Panc1 (cell line): ENCODE measurements at regions not wholly inside any gene's neighbourhood (a gene's known extent, or its start where the extent isn't known, plus 50 kb on each side); places are given as distances from the start of the nearest gene placed in this dataset.
"Not testable (repeated sequence)": the region's sequence is repeated elsewhere in the genome, so short reads cannot be mapped to it uniquely, and the experiment has no call there.

Experiments
- ATAC-seq: fragments of 200-7000 bp; cut with Tn5 transposase; 2 replicates; pipeline ENCODE4 v1.9.1; 2020; ENCODE audit warnings: mild to moderate bottlenecking, moderate library complexity
- BruUV-seq: library from RNA; stranded (reverse); fragments of 400-500 nt; replicated peaks from 2 replicates; lab custom pipeline; 2021; lab: Mats Ljungman, UMichigan
- CTCF ChIA-PET: fragments of 300-600 bp; sonication (Branson Sonifier 250); formaldehyde crosslinking; loops from one replicate; lab custom pipeline; 2022; ENCODE audit warnings: antibody characterized with exemption; lab: Charles Lee
- POLR2A ChIA-PET: fragments of 300-600 bp; sonication (Branson Sonifier 250); formaldehyde crosslinking; loops from one replicate; lab custom pipeline; 2022; ENCODE audit warnings: antibody characterized with exemption; lab: Charles Lee
- DNase-seq: peaks from one replicate; pipeline ENCODE4 v3.0.0-alpha.2; 2010; ENCODE audit warnings: low read depth, low spot score
- H3K27ac ChIP-seq: 2 replicates; pipeline ENCODE4 v1.5.1; 2011; ENCODE audit warnings: mild to moderate bottlenecking, low read length, inconsistent platforms
- H3K27me3 ChIP-seq: fragments of 200-500 bp; sonication (Bioruptor generic); 2 replicates; pipeline ENCODE4 v1.6.0; 2014; ENCODE audit warnings: low read length, inconsistent platforms; ENCODE audit not compliant: control insufficient read depth, insufficient read depth
- H3K36me3 ChIP-seq: fragments of 200-500 bp; sonication (Bioruptor generic); 2 replicates; pipeline ENCODE4 v1.5.1; 2014; ENCODE audit warnings: inconsistent platforms, mild to moderate bottlenecking, low read length, moderate library complexity; ENCODE audit not compliant: control insufficient read depth, insufficient read depth
- H3K4me1 ChIP-seq: 2 replicates; pipeline ENCODE4 v1.5.1; 2011; ENCODE audit warnings: inconsistent platforms, mild to moderate bottlenecking, low read length, moderate library complexity; ENCODE audit not compliant: control insufficient read depth, insufficient read depth
- H3K4me3 ChIP-seq, 2 experiments: 2 replicates each; pipeline ENCODE4 v1.5.1; 2011 to 2012; ENCODE audit warnings: low read depth in 2 of 2, low read length in 2 of 2, mild to moderate bottlenecking in 2 of 2, inconsistent platforms in 1 of 2, moderate library complexity in 1 of 2
- H3K9me3 ChIP-seq: fragments of 200-500 bp; sonication (Bioruptor generic); 2 replicates; pipeline ENCODE4 v1.5.1; 2014; ENCODE audit warnings: low read depth, mild to moderate bottlenecking, inconsistent platforms, low read length, moderate library complexity; ENCODE audit not compliant: control insufficient read depth, insufficient read depth
- POLR2AphosphoS5 ChIP-seq: IDR thresholded peaks from 2 replicates; pipeline ENCODE4 v1.6.1; 2012; ENCODE audit warnings: mild to moderate bottlenecking, low read depth, low read length, moderate library complexity
- SIN3A ChIP-seq: IDR thresholded peaks from 2 replicates; pipeline ENCODE4 v1.6.1; 2012; ENCODE audit warnings: low read depth, mild to moderate bottlenecking, low read length, moderate library complexity, borderline replicate concordance; ENCODE audit not compliant: insufficient read depth
- TCF7L2 ChIP-seq: IDR thresholded peaks from 2 replicates; pipeline ENCODE4 v1.6.1; 2011; ENCODE audit warnings: mild to moderate bottlenecking, low read depth, low read length, inconsistent platforms
- in situ Hi-C: cut with HindIII; loops from 2 replicates; pipeline ENCODE4 v1.10.0; 2016; ENCODE audit warnings: low sequenced_read_pairs, low pct_unique_long_range_greater_than_20kb
- intact Hi-C: fragments of 100-400 bp; cut with micrococcal nuclease; formaldehyde crosslinking; loops from one replicate; pipeline ENCODE4 v1.10.0; 2022; ENCODE audit not compliant: unreplicated experiment
- TF ChIP-seq, protein P1 (sequence below): fragments of 450-650 bp; IDR thresholded peaks from 2 replicates; pipeline ENCODE4 v1.5.1; 2017; ENCODE audit warnings: mild to moderate bottlenecking
- TF ChIP-seq, protein P2 (sequence below), 2 experiments: IDR thresholded peaks; 2 replicates each; pipeline ENCODE4 v1.6.1; 2011 to 2012; ENCODE audit warnings: low read depth in 2 of 2, control low read depth in 1 of 2, low read length in 1 of 2, mild to moderate bottlenecking in 1 of 2, moderate library complexity in 1 of 2; ENCODE audit not compliant: insufficient read depth in 1 of 2

GRCh38 chr12:89267404-89267803 lies 84.9 kb downstream of the DUSP6 start:
- POLR2A ChIA-PET: no interaction called here
- Histone ChIP-seq H3K9me3 (no peaks in the 10 kb centered on the region), H3K4me3 (no peak overlapping the region), H3K36me3 (no peaks in the 10 kb centered on the region), H3K27me3 (peaks cover 2% of the 10 kb centered on the region; the same call in 1 of the 2 replicates), H3K27ac (no peak overlapping the region), H3K4me1 (no peaks in the 10 kb centered on the region)
- BruUV-seq: no TSS peak
- in situ Hi-C loops: no loop called here
- DNase-seq (no peak), ATAC-seq (no peak)
- CTCF ChIA-PET: no interaction called here
- TF ChIP-seq POLR2AphosphoS5 (no peak), TCF7L2 (no peak), SIN3A (no peak)
- TF ChIP-seq, protein P1, sequence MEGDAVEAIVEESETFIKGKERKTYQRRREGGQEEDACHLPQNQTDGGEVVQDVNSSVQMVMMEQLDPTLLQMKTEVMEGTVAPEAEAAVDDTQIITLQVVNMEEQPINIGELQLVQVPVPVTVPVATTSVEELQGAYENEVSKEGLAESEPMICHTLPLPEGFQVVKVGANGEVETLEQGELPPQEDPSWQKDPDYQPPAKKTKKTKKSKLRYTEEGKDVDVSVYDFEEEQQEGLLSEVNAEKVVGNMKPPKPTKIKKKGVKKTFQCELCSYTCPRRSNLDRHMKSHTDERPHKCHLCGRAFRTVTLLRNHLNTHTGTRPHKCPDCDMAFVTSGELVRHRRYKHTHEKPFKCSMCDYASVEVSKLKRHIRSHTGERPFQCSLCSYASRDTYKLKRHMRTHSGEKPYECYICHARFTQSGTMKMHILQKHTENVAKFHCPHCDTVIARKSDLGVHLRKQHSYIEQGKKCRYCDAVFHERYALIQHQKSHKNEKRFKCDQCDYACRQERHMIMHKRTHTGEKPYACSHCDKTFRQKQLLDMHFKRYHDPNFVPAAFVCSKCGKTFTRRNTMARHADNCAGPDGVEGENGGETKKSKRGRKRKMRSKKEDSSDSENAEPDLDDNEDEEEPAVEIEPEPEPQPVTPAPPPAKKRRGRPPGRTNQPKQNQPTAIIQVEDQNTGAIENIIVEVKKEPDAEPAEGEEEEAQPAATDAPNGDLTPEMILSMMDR: no peak
- intact Hi-C loops: no loop called here

DNA sequence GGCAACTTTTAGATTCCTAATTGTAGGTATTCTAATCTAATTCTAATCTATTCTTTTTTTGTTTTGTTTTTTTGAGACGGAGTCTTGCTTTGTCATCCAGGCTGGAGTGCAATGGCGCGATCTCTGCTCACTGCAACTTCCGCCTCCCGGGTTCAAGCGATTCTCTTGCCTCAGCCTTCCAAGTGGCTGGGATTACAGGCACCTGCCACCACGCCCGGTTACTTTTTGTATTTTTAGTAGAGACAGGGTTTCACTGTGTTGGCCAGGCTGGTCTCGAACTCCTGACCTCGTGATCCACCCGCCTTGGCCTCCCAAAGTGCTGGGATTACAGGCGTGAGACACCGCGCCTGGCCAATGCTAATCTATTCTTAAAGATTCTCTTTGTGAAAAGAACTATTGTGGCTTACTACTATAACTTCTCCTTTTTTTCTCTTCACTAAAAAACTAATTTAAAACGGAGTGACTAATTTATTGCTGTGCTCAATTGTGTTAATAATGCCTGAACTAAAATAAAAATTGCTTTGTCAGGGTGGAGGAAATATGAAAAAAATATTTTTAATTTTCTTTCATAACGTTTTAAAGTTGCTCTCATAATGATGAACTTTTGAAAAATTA lies 85.6 kb downstream of the DUSP6 start:
- POLR2A ChIA-PET, H3K36me3 ChIP-seq, H3K9me3 ChIP-seq, in situ Hi-C loops, H3K27me3 ChIP-seq, intact Hi-C loops, DNase-seq, ATAC-seq, H3K4me3 ChIP-seq, BruUV-seq, H3K4me1 ChIP-seq, H3K27ac ChIP-seq, CTCF ChIA-PET: not testable (repeated sequence)

DNA sequence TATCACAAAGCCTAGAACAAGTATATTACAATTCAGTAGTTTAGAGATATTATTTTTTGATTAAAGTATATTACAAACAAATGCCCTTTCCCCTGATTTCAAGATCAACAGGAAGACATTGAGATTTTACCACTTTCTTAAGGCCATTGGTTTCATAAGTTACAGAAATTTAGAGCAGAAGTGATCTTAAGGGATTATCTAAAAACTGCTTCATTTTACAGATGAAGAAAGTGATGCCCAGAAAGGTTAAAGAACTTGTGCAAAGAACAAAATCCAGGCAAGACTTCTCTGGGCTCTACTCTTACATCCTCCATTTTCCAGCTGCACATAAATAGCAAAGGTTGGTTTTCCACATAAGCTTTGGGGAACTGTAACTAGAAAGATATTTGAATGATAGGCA lies 87.5 kb downstream of the DUSP6 start:
- H3K4me1 ChIP-seq: no peaks in the 10 kb centered on the region
- TF ChIP-seq POLR2AphosphoS5 (no peak), SIN3A (no peak)
- no peak for ATAC-seq
- peaks cover 2% of the 10 kb centered on the region for H3K27me3 ChIP-seq
- intact Hi-C loops: no loop called here
- H3K27ac ChIP-seq: no peak overlapping the region
- ChIA-PET CTCF (no interaction called here), POLR2A (no interaction called here)
- in situ Hi-C loops: no loop called here
- no peaks in the 10 kb centered on the region for H3K36me3 ChIP-seq
- BruUV-seq: no TSS peak
- H3K9me3 ChIP-seq: no peaks in the 10 kb centered on the region
- DNase-seq: no peak
- no peak overlapping the region for H3K4me3 ChIP-seq

GRCh38 chr12:89263900-89264299 lies 88.4 kb downstream of the DUSP6 start:
- TF ChIP-seq, protein P1: no peak
- TF ChIP-seq SIN3A (no peak), POLR2AphosphoS5 (no peak), TCF7L2 (no peak)
- TF ChIP-seq, protein P2, sequence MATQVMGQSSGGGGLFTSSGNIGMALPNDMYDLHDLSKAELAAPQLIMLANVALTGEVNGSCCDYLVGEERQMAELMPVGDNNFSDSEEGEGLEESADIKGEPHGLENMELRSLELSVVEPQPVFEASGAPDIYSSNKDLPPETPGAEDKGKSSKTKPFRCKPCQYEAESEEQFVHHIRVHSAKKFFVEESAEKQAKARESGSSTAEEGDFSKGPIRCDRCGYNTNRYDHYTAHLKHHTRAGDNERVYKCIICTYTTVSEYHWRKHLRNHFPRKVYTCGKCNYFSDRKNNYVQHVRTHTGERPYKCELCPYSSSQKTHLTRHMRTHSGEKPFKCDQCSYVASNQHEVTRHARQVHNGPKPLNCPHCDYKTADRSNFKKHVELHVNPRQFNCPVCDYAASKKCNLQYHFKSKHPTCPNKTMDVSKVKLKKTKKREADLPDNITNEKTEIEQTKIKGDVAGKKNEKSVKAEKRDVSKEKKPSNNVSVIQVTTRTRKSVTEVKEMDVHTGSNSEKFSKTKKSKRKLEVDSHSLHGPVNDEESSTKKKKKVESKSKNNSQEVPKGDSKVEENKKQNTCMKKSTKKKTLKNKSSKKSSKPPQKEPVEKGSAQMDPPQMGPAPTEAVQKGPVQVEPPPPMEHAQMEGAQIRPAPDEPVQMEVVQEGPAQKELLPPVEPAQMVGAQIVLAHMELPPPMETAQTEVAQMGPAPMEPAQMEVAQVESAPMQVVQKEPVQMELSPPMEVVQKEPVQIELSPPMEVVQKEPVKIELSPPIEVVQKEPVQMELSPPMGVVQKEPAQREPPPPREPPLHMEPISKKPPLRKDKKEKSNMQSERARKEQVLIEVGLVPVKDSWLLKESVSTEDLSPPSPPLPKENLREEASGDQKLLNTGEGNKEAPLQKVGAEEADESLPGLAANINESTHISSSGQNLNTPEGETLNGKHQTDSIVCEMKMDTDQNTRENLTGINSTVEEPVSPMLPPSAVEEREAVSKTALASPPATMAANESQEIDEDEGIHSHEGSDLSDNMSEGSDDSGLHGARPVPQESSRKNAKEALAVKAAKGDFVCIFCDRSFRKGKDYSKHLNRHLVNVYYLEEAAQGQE (IDR thresholded peaks at IDR 0.05; ENCODE audit: insufficient read depth in 1 of 2, low read depth in 2 of 2, low read length in 1 of 2): no peak
- H3K36me3 ChIP-seq: no peaks in the 10 kb centered on the region
- BruUV-seq: no TSS peak
- intact Hi-C loops (no loop called here), in situ Hi-C loops (no loop called here)
- peaks cover 2% of the 10 kb centered on the region for H3K27me3 ChIP-seq
- ATAC-seq (no peak), DNase-seq (no peak)
- no peak overlapping the region for H3K4me3 ChIP-seq
- H3K27ac ChIP-seq: no peak overlapping the region
- POLR2A ChIA-PET: no interaction called here
- H3K9me3 ChIP-seq: no peaks in the 10 kb centered on the region
- CTCF ChIA-PET: no interaction called here
- H3K4me1 ChIP-seq: no peaks in the 10 kb centered on the region
